HG03066 (cell line): ENCODE measurements at regions not wholly inside any gene's neighbourhood (a gene's known extent, or its start where the extent isn't known, plus 50 kb on each side); places are given as distances from the start of the nearest gene placed in this dataset.

ENCODE experiments used
- ATAC-seq: cut with Tn5 transposase; IDR thresholded peaks from one replicate; pipeline ENCODE4 v1.9.1; 2021; ENCODE audit warnings: low read depth; ENCODE audit not compliant: unreplicated experiment

GRCh38 chr7:108684629-108685028, 115.0 kb downstream of the DNAJB9 start:
- ATAC-seq = no peak

GRCh38 chr7:108686494-108686893, 116.8 kb downstream of the DNAJB9 start:
- ATAC-seq = no peak

- no peak for ATAC-seq
These were observed 127.6 kb downstream of the DNAJB9 start for GRCh38 chr7:108697254-108697653.

GRCh38 chr7:108711611-108712010, 141.9 kb downstream of the DNAJB9 start:
- ATAC-seq = no peak

GRCh38 chr7:108716783-108717182, 147.1 kb downstream of the DNAJB9 start:
- ATAC-seq = no peak

- ATAC-seq = no peak
These were observed 148.1 kb downstream of the DNAJB9 start for GRCh38 chr7:108717781-108718180.

GRCh38 chr7:108719631-108720030, 150.0 kb downstream of the DNAJB9 start:
- ATAC-seq = no peak

GRCh38 chr7:108722561-108722960, 152.9 kb downstream of the DNAJB9 start:
- no peak for ATAC-seq

- no peak for ATAC-seq
These were observed 153.7 kb downstream of the DNAJB9 start for GRCh38 chr7:108723381-108723814.

- ATAC-seq = no peak
These were observed 154.8 kb downstream of the DNAJB9 start for GRCh38 chr7:108724251-108725100.

GRCh38 chr7:108735814-108736213, 166.1 kb downstream of the DNAJB9 start:
- no peak for ATAC-seq

- ATAC-seq = no peak
These were observed 166.7 kb downstream of the DNAJB9 start for GRCh38 chr7:108736221-108736891.

- ATAC-seq = no peak
These were observed 201.5 kb downstream of the DNAJB9 start for GRCh38 chr7:108770981-108771745.

- no peak for ATAC-seq
These were observed 202.2 kb downstream of the DNAJB9 start for GRCh38 chr7:108771853-108772252.

GRCh38 chr7:108777966-108778365, 208.3 kb downstream of the DNAJB9 start:
- no peak for ATAC-seq

GRCh38 chr7:108789451-108789850, 219.8 kb downstream of the DNAJB9 start:
- no peak for ATAC-seq

GRCh38 chr7:108794466-108794865, 224.8 kb downstream of the DNAJB9 start:
- no peak for ATAC-seq

GRCh38 chr7:108802650-108803049, 233.0 kb downstream of the DNAJB9 start:
- ATAC-seq = no peak

GRCh38 chr7:108805808-108806397, 236.2 kb downstream of the DNAJB9 start:
- no peak for ATAC-seq

- ATAC-seq = no peak
These were observed 239.0 kb downstream of the DNAJB9 start for GRCh38 chr7:108808549-108809266.
